ENCODE measurements at regions not wholly inside any gene's neighbourhood (a gene's known extent, or its start where the extent isn't known, plus 50 kb on each side); places are given as distances from the start of the nearest gene placed in this dataset.

DNA sequence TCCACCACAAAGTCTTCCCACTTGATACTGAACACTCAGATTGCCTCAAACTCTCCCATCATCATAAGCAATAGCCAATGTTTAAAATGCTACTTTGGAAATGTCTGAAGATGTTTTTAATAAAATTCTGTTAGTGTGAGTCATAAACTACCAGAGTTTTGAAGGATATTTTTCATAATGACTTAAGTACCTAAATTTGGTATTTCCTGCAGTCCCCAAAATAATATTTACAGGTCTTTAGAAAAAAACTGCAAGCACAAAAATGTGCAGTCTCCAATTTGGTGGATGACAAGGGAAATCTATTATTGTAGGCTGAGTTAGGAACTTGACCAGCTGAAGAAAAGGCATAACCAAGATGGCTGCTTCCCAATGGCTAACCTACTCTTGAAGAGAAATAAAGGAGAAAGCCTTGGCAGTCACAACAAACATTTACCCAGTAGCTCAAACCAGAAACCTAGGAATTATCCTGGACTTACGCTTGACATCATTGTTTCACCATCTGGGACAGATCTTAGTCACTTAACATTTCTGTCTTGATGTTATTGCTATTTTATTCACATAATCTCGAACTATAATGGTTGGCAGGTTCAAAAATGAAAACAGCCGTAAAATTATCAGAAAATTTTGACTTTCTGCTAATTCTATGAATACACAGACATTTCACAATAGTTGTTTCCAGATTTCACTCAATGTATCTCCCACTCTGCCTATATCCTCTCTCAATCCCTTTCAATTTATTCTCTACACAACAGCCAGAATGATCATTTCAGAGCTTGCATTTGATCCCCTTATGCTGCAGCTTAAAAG is 111.2 kb upstream of the STEAP1B start (continued):
- TF ChIP-seq, protein P1, sequence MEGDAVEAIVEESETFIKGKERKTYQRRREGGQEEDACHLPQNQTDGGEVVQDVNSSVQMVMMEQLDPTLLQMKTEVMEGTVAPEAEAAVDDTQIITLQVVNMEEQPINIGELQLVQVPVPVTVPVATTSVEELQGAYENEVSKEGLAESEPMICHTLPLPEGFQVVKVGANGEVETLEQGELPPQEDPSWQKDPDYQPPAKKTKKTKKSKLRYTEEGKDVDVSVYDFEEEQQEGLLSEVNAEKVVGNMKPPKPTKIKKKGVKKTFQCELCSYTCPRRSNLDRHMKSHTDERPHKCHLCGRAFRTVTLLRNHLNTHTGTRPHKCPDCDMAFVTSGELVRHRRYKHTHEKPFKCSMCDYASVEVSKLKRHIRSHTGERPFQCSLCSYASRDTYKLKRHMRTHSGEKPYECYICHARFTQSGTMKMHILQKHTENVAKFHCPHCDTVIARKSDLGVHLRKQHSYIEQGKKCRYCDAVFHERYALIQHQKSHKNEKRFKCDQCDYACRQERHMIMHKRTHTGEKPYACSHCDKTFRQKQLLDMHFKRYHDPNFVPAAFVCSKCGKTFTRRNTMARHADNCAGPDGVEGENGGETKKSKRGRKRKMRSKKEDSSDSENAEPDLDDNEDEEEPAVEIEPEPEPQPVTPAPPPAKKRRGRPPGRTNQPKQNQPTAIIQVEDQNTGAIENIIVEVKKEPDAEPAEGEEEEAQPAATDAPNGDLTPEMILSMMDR (IDR thresholded peaks at IDR 0.05 in 2 of 3, conservative IDR thresholded peaks at IDR 0.05 in 1 of 3; ENCODE audit: borderline replicate concordance in 1 of 3, insufficient read depth in 1 of 3, low read depth in 2 of 3, low read length in 2 of 3), result no peak
- TF ChIP-seq TCF7L2 (IDR thresholded peaks at IDR 0.05; ENCODE audit: borderline replicate concordance, extremely low read depth, insufficient read depth, insufficient read length), result no peak

DNA sequence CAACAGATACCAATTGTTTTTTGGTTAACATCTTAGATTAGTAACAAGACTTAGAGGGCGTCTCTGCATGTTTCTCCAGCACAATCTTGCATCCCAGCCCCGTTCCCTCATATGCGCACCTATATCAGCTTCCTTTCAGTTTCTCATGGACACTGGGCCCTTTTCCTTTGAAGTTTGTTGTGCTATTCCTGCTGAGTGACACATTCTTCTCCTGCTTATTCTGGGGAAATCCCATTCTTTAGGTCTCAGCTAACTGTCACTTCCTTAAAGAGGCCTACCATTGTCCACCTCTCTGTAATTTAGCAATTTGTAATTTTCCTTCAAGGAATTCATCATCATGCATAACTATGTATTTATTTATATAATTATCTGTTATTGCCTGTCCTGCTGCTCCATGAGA is 110.3 kb upstream of the STEAP1B start:
- ChIA-PET CTCF (no interaction called here), POLR2A (no interaction called here), RAD21 (ENCODE audit: low non-redundant PET in 1 of 2, low total read pairs in 2 of 2, uncharacterized antibody in 2 of 2, unreplicated experiment in 2 of 2) (no interaction called here)
- Histone ChIP-seq H3K79me2 (ENCODE audit: insufficient read depth, low read length) (no peaks in the 10 kb centered on the region), H3K4me3 (replicated peaks in 1 of 2; ENCODE audit: low read depth in 1 of 2, low read length in 2 of 2) (no peak overlapping the region), H3K9me2 (ENCODE audit: insufficient read depth) (no peaks in the 10 kb centered on the region), H3K9ac (ENCODE audit: low read length) (no peak overlapping the region), H3K36me3 (ENCODE audit: control insufficient read depth in 1 of 2, insufficient read depth in 2 of 2, low read length in 2 of 2) (no peaks in the 10 kb centered on the region), H3K4me2 (ENCODE audit: low read length) (no peak overlapping the region), H3K4me1 (ENCODE audit: control insufficient read depth in 1 of 2, insufficient read depth in 2 of 2, low read length in 2 of 2) (no peaks in the 10 kb centered on the region), H3K27ac (ENCODE audit: low read depth, low read length) (no peak overlapping the region), H4K20me1 (ENCODE audit: insufficient read depth) (no peaks in the 10 kb centered on the region), H2AFZ (ENCODE audit: low read depth, low read length, poor library complexity, severe bottlenecking) (no peak overlapping the region), H3K9me3 (ENCODE audit: control insufficient read depth in 1 of 2, insufficient read depth in 1 of 2, low read depth in 1 of 2, low read length in 2 of 2) (no peaks in the 10 kb centered on the region), H3K27me3 (ENCODE audit: insufficient read depth, low read length) (no peaks in the 10 kb centered on the region)
- intact Hi-C loops (cut with micrococcal nuclease), result no loop called here
- DNase-seq (ENCODE audit: low read depth, low spot score) (no peak), ATAC-seq (no peak)
- BruUV-seq (replicated peaks), result no TSS peak
- TF ChIP-seq, protein P1 (IDR thresholded peaks at IDR 0.05 in 2 of 3, conservative IDR thresholded peaks at IDR 0.05 in 1 of 3; ENCODE audit: borderline replicate concordance in 1 of 3, insufficient read depth in 1 of 3, low read depth in 2 of 3, low read length in 2 of 3), result no peak
- TF ChIP-seq FOSL1 (IDR thresholded peaks at IDR 0.05; ENCODE audit: low read depth) (no peak), CEBPB (IDR thresholded peaks at IDR 0.05; ENCODE audit: low read depth) (no peak), POLR2AphosphoS5 (IDR thresholded peaks at IDR 0.05; ENCODE audit: low read depth, low read length) (no peak), RAD21 (IDR thresholded peaks at IDR 0.05; ENCODE audit: low read depth) (no peak), SRF (IDR thresholded peaks at IDR 0.05; ENCODE audit: low read depth) (no peak), ELF1 (IDR thresholded peaks at IDR 0.05; ENCODE audit: borderline replicate concordance, low read depth) (no peak), YY1 (IDR thresholded peaks at IDR 0.05; ENCODE audit: extremely low read depth, insufficient replicate concordance, low read depth, low read length) (no peak), EZH2 (IDR thresholded peaks at IDR 0.05) (no peak), EZH2phosphoT487 (IDR thresholded peaks at IDR 0.05; ENCODE audit: borderline replicate concordance) (no peak), SIN3A (IDR thresholded peaks at IDR 0.05; ENCODE audit: low read depth) (no peak)
- TF ChIP-seq, protein P2, sequence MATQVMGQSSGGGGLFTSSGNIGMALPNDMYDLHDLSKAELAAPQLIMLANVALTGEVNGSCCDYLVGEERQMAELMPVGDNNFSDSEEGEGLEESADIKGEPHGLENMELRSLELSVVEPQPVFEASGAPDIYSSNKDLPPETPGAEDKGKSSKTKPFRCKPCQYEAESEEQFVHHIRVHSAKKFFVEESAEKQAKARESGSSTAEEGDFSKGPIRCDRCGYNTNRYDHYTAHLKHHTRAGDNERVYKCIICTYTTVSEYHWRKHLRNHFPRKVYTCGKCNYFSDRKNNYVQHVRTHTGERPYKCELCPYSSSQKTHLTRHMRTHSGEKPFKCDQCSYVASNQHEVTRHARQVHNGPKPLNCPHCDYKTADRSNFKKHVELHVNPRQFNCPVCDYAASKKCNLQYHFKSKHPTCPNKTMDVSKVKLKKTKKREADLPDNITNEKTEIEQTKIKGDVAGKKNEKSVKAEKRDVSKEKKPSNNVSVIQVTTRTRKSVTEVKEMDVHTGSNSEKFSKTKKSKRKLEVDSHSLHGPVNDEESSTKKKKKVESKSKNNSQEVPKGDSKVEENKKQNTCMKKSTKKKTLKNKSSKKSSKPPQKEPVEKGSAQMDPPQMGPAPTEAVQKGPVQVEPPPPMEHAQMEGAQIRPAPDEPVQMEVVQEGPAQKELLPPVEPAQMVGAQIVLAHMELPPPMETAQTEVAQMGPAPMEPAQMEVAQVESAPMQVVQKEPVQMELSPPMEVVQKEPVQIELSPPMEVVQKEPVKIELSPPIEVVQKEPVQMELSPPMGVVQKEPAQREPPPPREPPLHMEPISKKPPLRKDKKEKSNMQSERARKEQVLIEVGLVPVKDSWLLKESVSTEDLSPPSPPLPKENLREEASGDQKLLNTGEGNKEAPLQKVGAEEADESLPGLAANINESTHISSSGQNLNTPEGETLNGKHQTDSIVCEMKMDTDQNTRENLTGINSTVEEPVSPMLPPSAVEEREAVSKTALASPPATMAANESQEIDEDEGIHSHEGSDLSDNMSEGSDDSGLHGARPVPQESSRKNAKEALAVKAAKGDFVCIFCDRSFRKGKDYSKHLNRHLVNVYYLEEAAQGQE (IDR thresholded peaks at IDR 0.05; ENCODE audit: low read depth), result no peak
- TF ChIP-seq, protein P3, sequence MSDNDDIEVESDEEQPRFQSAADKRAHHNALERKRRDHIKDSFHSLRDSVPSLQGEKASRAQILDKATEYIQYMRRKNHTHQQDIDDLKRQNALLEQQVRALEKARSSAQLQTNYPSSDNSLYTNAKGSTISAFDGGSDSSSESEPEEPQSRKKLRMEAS (IDR thresholded peaks at IDR 0.05), result no peak
- TF ChIP-seq, protein P4, sequence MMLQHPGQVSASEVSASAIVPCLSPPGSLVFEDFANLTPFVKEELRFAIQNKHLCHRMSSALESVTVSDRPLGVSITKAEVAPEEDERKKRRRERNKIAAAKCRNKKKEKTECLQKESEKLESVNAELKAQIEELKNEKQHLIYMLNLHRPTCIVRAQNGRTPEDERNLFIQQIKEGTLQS (IDR thresholded peaks at IDR 0.05), result no peak

Measured in HCT116 (cell line).